Activated T-cell treated with anti-CD3 and anti-CD28 coated beads for 4 hours (primary cell): ENCODE measurements at regions not wholly inside any gene's neighbourhood (a gene's known extent, or its start where the extent isn't known, plus 50 kb on each side); places are given as distances from the start of the nearest gene placed in this dataset.
"Not testable (repeated sequence)": the region's sequence is repeated elsewhere in the genome, so short reads cannot be mapped to it uniquely, and the experiment has no call there.

Experiments
- DNase-seq: peaks from one replicate; pipeline ENCODE4 v3.0.0-alpha.2; 2020

DNA sequence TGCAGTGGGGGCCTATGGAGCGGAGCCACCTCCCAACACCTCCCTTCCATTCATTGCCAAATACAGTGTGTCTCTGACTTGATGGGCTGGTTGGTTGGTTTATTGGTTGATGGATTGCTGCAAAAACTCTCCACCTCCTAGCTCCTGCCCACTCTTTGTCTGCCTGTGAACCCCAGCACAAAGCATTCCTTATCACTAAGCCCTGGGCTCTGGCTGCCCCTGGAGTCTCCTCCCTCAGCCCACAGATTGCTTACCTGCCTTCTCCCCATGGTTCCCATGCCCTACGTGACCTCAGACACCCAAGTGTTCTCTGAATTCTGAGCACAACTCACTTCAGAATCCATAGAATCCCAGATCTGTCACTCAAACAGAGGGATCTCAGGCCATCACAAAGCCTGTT, 139.1 kb upstream of the TPM1 start:
- no peak for DNase-seq

DNA sequence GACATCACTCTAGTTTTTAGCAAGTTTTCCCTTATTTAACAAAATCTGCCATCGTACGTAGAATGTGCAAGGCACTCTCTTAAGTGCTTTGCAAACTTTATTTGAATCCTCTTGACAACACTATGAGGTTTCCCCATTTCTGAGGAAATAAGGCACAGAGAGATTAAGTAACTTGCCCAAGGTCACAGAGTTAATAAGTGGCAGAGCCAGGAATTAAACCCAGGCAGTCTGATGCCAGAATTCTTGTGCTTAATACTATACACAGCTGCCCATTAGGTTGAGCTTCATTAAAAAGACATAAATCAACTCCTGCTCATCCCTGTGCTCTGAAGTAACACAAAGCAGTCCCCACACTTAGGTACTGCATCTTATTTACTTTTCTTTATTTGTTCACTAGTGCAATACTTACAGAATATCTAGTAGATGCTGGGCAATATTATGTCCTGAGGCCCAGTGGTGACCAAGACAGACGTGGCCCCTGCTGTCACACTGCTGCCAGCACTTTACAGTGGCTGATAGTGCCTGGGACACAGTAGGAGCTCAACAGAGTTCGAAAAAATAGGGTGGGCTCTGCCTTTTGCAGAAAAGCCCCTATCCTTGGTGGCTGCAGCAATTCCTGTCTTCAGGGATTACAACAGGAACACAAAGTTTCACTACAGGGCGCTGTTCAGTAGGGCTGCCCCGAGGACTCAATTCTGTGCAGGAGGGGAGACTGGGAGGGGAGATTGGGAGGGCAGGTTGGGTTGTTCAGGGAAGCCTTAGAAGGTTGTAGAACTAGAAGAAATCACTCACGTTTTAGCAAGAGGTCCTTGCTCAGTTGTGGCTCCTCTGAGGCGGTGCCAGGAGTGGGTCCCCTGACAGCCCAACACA, 138.3 kb upstream of the TPM1 start:
- no peak for DNase-seq

- DNase-seq: no peak
Measured at GRCh38 chr15:62906627-62907026, 135.9 kb upstream of the TPM1 start.

DNA sequence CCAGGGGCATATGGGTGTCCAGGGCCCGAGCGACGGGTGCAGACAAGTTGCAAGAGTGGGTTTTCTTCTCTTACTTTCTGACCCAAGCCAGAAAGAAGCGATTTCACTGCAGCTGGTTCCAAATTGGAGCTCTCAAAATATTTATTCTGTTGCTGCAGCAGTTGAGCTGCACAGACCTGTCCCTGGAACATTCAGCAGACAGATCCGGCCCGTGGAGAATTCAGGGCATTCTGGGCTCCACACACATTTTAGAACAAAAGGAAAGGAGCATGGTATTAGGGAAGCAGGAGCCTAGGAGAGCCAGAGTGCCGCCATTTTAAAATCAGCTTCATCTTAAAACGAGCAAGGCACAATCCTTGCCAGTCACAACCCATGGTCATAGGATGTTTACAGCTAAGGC, 135.3 kb upstream of the TPM1 start:
- no peak for DNase-seq

DNA sequence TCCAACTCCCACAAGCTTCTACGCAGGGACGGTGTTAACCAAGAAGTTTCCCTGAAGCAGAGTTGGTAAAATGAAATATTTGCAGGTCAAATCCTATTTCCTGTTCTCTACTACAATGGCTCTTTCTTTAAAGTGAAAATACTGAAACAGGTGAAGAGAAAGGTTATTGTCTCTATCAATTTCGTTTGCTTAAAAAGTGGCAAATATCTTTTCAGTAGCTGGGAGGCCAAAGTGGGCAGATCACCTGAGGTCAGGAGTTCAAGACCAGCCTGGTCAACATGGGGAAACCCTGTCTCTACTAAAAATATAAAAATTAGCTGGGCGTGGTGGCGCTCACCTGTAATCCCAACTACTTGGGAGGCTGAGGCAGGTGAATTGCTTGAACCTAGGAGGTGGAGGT, 134.2 kb upstream of the TPM1 start:
- DNase-seq: not testable (repeated sequence)

DNA sequence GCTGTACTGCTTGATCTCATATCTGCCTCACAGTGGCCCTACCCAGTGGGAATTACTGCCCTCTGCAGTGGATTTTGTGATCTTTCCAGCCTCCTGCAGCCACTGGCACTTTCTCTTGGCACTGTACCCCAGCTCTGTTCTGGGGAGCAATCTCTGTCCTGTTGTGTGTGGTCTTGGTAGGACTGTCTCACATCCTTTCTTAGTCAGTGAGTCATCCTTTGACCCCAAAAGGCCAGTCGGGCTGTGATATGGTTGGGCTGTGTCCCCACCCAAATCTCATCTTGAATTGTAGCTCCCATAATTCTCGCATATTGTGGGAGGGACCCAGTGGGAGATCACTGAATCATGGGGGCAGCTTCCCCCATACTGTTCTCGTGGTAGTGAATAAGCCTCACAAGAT, 133.3 kb upstream of the TPM1 start:
- no peak for DNase-seq

GRCh38 chr15:62912282-62912681, 130.3 kb upstream of the TPM1 start:
- DNase-seq: no peak

DNA sequence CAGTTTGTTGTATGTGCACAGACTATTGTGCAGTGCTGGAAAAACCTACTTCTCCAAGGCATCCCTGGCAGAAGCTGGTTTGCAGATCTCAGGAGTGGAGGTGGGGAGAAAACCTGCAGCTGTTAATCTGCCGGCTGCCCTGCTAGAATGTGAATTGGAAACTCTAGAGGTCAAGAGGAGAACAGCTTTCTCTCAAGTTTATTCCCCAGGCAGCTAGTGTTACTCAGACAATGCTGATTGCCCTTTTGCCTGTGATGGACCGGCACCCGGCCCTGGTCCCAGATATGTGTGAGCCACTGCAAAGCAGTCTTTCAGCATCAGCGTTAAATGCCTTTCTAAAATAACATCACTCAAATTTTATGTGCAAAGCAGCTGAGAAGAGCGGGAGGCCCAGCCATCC, 129.7 kb upstream of the TPM1 start:
- DNase-seq: no peak

GRCh38 chr15:62913246-62913645, 129.3 kb upstream of the TPM1 start:
- DNase-seq: no peak

DNA sequence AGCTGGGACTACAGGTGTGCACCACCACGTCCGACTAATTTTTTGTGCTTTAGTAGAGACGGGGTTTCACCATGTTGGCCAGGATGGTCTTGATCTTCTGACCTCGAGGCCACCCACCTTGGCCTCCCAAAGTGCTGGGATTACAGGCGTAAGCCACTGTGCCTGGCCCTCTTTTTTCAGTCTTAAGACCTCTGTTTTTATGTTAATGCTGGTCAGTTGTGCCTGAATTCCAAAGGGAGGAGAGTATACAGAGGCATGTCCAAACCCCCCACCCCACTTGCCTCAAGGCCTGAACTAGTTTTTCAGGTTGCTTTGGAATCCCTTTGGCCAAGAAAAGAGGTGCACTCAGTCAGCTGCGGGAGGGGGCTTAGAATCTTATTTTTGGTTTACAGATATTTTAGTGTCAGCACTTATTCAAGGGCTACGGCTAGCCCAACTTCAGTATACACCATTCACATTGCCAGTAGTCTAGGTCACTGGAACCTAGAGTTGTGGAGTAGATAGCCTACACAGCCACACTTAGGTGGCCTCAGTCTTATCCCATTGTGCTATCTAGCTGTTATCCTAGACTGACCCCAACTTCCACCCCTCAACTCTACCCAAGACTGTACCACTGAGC, 128.0 kb upstream of the TPM1 start:
- DNase-seq: no peak

DNA sequence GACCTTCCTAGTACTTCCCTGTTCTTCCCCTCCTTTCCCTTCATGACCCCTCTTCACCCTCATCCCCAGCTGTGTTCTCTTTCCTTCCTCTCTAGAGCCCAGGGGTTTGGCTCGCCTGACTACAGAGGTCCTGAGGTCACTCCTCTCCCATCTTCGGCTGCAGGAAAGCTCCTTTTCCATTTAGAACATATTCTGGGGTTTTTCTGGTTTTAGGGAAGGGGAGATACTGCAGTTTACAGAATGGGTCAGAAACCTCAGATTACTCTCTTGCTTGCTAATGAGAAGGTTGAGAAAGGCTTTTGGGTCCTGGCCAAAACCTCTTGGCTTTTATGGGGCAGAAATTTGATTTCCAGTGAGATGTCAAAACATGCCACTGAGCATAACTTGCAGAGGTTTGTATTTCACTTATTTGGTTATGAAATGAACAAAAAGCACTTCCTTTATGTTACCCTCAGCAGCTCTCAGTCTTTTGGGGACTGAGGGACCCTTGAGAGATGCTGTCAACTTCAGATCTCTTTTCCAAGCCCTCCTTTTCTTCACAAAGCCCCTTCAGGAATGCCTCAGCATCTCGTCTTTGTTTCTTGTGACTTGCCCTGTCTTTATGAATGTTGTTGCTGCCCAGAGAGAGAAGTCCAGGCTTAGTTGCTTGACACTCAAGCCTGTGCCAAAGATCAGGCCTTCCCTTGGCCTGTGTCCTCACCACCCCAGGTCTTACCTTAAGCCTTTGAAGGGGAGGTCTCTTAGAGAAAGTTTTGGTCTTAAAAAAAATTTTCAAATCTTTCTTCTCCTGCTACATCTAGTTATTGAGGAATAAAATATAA, 121.7 kb upstream of the TPM1 start:
- DNase-seq: no peak

DNA sequence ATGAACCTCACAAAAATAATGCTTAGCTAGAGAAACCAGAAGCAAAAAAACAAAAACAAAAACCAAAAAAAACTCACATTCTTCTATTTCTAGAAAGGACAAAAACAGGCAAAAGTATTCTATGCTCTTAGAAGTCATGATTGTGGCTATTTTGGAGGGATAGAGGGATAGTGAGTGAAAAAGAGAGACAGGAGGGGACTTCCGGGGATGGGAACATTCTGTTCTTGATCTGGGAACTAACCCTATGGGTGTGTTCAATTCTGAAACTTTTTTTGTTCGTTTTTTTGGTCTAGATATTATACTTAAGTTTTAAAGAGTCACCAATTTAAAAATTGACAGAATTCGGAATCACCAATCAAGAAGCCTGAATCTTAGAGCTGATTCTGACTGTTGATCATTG, 120.0 kb upstream of the TPM1 start:
- DNase-seq: no peak

DNA sequence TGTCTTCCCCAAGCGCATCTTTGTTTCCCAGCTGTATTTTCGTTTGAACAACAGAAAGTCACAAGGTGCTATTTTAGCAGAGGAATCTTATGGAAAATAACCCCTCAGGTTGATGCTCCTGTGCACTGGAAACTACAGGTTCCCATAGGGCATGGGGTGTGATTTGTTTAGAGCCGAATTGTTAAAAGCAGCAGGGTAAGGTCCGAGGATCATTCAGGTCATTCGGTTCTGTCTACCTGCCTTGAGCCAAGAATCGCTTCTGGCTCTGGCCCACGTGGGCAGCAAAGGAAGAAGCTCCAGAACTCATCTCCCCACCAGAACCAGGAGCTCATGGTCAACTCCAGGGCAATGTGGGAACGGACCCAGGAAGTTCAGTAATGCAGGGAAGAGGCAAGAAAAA, 116.7 kb upstream of the TPM1 start:
- no peak for DNase-seq

DNA sequence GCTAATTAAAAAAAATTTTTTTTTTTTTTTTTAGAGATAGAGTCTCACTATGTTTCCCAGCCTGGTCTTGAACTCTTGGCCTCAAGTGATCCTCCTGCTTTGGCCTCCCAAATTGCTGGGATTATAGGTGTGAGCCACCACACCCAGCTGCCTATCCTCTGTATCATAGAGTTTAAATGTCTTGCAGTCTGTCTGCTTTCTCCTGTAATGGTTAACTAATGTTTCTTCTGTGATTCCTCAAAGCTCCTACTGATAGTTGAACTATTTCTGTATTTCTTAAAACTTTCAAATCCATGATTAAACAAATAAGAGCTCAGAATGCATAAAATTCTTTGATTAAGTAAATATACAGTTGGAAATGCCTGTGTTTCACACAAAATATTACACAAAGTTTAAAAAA, 115.4 kb upstream of the TPM1 start:
- DNase-seq: no peak

GRCh38 chr15:62927836-62928235, 114.7 kb upstream of the TPM1 start:
- no peak for DNase-seq

DNA sequence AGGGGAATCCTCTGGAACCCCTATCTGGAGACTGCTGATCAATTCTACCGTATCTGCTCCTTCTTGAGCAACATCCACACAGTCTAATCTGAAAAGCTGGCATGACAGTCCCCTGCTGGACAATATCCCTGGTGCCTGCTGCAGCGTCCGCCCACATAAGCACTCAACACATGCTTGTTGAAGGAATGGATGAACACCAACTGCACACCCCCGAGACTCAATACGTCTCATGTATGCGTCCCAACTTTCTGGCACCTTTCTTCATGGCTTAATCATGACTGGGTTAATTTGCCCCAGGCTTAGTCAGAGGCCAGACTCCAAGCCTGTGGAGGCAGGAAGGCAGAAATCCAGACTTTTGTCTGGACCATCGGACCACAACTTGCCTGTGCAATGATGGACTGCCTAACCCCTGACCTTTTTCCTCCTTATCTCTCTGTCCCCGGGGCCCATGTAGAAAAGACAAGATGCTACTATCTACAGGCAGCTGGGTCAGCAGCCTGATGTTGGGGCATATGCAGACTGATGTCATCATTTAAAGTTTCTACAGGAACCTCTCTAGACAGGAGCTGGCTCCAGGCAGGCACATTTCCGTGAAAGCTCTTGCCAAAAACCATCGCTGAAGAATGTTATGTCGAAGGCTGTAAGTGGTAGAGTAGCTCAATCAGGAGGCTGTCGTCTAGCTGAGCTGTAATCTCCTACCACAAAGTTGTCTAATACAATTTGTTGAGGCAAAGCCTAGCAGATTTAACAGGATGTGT, 114.1 kb upstream of the TPM1 start:
- no peak for DNase-seq

DNA sequence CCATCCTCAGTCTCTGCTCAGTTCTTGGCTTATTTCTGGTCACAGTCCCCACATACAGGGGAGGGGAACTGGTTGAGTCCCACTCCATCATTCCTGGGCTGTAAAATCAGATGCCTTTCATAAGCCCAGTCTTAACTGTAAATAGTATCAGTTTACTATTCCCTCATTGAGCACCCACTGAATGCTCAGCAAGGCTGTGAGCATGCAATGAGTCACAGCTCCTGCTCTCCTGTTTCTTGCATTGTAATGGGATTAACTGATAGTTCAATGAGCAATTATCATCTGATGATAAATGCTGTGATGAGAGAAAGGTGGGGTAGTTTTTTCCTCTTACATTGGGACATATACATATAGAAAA, 113.6 kb upstream of the TPM1 start:
- no peak for DNase-seq

DNA sequence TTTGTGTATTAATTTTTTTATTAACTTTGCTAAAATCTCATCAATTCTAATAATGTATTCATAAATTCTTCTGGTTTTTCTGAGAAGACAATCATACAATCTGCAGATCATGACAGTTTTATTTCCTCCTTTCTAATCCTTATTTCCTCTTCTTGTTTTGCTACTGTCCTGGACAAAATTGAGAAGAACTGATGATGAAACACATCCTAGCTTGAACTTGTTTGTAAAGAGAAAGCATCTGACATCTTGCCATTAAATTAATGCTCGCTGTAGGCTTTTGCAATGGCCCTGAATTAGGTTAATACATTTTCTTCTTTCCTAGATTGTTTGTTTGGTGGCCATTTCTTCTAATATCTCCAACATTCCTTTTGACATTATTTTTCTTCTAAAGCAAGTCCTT, 110.9 kb upstream of the TPM1 start:
- DNase-seq: no peak

- no peak for DNase-seq
Measured at GRCh38 chr15:62932436-62932835, 110.1 kb upstream of the TPM1 start.

DNA sequence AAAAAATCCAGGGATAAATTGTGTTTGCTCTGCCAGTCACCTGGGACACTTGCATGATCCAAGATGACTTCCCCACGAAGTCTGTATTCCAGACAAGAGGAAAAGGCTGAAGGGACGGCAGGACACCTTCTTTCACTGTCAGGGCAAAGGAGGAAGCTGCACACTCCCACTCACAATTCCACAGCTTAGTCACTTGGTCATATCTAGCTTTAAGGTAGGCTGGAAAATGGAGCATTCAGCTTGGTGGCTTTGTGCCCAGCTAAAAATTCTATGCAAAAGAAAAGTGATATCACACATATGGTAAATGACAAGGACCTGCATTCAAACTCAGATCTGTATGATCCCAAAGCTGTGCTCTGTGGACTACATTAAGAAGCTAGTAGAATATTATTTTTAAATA, 109.2 kb upstream of the TPM1 start:
- DNase-seq: no peak

- no peak for DNase-seq
Measured at GRCh38 chr15:62934236-62934971, 108.1 kb upstream of the TPM1 start.

GRCh38 chr15:62935300-62936081, 107.1 kb upstream of the TPM1 start:
- DNase-seq: no peak
